Naive B cell (primary cell): ENCODE measurements at regions not wholly inside any gene's neighbourhood (a gene's known extent, or its start where the extent isn't known, plus 50 kb on each side); places are given as distances from the start of the nearest gene placed in this dataset.

ENCODE experiments used
- ATAC-seq, 2 donors: fragments of 150-1000 bp; cut with Tn5 transposase; 2 replicates each; pipeline ENCODE4 v1.10.0; 2021; ENCODE audit warnings: low read depth in 2 of 2, mild to moderate bottlenecking in 2 of 2, moderate library complexity in 2 of 2
- DNase-seq: peaks from one replicate; pipeline ENCODE4 v3.0.0; 2022
- H3K27ac Mint-ChIP-seq, 6 donors: one replicate each; pipeline ENCODE4 v1.8.0; 2020 to 2022; ENCODE audit warnings: mild to moderate bottlenecking in 6 of 6, mixed read lengths in 6 of 6, moderate library complexity in 5 of 6, inconsistent platforms in 2 of 6
- H3K27me3 Mint-ChIP-seq, 3 donors: one replicate each; pipeline ENCODE4 v1.8.0; 2021 to 2022; ENCODE audit warnings: mixed read lengths in 3 of 3, mild to moderate bottlenecking in 1 of 3
- H3K36me3 Mint-ChIP-seq, 2 donors: one replicate each; pipeline ENCODE4 v1.8.0; 2020 to 2022; ENCODE audit warnings: mixed read lengths in 2 of 2, inconsistent platforms in 1 of 2, mild to moderate bottlenecking in 1 of 2
- H3K4me1 Mint-ChIP-seq, 3 donors: one replicate each; pipeline ENCODE4 v1.8.0; 2020 to 2022; ENCODE audit warnings: mixed read lengths in 3 of 3, inconsistent platforms in 1 of 3, mild to moderate bottlenecking in 1 of 3, moderate library complexity in 1 of 3
- H3K4me3 Mint-ChIP-seq, 8 donors: one replicate each; pipeline ENCODE4 v1.8.0; 2020 to 2022; ENCODE audit warnings: mild to moderate bottlenecking in 8 of 8, mixed read lengths in 8 of 8, moderate library complexity in 8 of 8, inconsistent platforms in 2 of 8
- H3K9me3 Mint-ChIP-seq, 7 donors: one replicate each; pipeline ENCODE4 v1.8.0; 2020 to 2022; ENCODE audit warnings: mixed read lengths in 7 of 7, mild to moderate bottlenecking in 5 of 7, inconsistent platforms in 2 of 7, moderate library complexity in 1 of 7

DNA sequence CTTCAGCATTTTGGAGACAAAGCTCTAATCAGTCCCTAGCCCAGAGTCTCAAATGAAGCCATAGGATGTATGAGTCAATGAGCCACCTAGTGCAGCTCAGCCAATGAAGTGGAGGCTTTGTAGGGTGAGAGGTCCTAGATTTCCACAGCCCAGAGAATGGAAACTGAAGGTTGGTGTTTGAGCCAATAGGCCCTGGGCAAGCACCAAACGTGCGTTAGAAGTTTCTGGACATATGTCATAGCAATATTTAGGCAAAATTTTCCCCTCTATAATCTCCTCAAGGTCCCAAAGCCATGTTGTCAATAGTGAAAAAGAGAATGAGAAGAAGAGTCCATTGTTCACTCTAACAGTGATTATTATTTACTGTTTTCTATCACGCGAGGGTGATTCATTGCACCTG lies 361.3 kb downstream of the PLPP3 start:
- Mint-ChIP-seq H3K4me1 (no peaks in the 10 kb centered on the region), H3K9me3 (peaks cover 0 to 3% (median 0%) of the 10 kb centered on the region in 7 donors), H3K27me3 (peaks cover 4 to 5% (median 5%) of the 10 kb centered on the region in 3 donors), H3K4me3 (no peak overlapping the region), H3K27ac (no peak overlapping the region), H3K36me3 (no peaks in the 10 kb centered on the region)
- ATAC-seq (no peak), DNase-seq (no peak)

DNA sequence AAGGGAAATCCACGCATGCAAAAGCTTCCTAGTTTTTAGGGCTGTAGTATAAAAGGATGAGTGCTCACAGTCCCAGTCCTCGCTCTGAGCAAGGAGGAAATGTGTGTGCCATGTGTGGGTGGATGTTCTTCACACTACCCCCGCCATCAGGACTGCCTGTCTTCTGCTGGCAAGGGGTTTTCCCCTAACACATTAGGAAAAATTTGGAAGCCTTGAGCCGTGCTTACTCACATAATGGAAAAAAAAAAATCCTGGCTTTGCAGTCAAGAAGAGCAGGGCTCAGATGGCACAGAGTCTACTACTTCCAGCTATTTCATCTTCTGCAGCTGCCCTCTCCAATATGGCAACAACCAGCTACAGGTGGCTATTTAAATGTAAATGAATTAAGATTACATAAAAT lies 363.1 kb downstream of the PLPP3 start:
- Mint-ChIP-seq H3K9me3 (no peaks in the 10 kb centered on the region), H3K27me3 (peaks cover 0 to 5% (median 5%) of the 10 kb centered on the region in 3 donors), H3K4me3 (no peak overlapping the region), H3K27ac (no peak overlapping the region), H3K36me3 (no peaks in the 10 kb centered on the region), H3K4me1 (no peaks in the 10 kb centered on the region)
- no peak for DNase-seq
- no peak for ATAC-seq

DNA sequence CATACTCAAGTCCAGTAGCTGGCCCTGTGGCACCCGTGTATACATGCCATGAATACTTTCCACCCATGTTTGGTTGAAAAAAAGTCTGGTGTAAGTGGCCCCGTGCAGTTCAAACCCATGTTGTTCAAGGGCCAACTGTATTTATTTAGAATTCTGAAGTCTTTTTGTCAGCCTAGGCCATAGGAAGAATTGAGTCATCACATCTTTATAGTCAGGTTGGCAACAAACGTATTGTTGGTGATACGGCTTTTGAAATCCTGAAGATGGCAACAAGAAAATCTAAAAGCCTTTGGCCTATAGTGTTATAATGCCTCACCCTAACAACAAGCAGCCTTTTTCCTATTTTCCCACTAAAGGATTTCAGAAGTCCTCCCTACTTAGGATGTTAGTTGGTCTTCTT lies 363.6 kb downstream of the PLPP3 start:
- Mint-ChIP-seq H3K4me3 (no peak overlapping the region), H3K36me3 (no peaks in the 10 kb centered on the region), H3K9me3 (no peaks in the 10 kb centered on the region), H3K4me1 (no peaks in the 10 kb centered on the region), H3K27ac (no peak overlapping the region), H3K27me3 (peaks cover 0 to 5% (median 5%) of the 10 kb centered on the region in 3 donors)
- DNase-seq = no peak
- ATAC-seq = no peak

GRCh38 chr1:56215086-56215485 lies 364.3 kb downstream of the PLPP3 start:
- no peak overlapping the region for H3K27ac Mint-ChIP-seq
- H3K4me3 Mint-ChIP-seq = no peak overlapping the region
- no peaks in the 10 kb centered on the region for H3K4me1 Mint-ChIP-seq
- no peaks in the 10 kb centered on the region for H3K36me3 Mint-ChIP-seq
- ATAC-seq (no peak), DNase-seq (no peak)
- H3K27me3 Mint-ChIP-seq = peaks cover 0 to 3% (median 2%) of the 10 kb centered on the region in 3 donors
- H3K9me3 Mint-ChIP-seq = no peaks in the 10 kb centered on the region

GRCh38 chr1:56213068-56213467 lies 366.3 kb downstream of the PLPP3 start:
- H3K27me3 Mint-ChIP-seq = no peaks in the 10 kb centered on the region
- ATAC-seq = no peak
- H3K27ac Mint-ChIP-seq = no peak overlapping the region
- H3K4me3 Mint-ChIP-seq = no peak overlapping the region
- H3K36me3 Mint-ChIP-seq = no peaks in the 10 kb centered on the region
- H3K9me3 Mint-ChIP-seq = no peaks in the 10 kb centered on the region
- no peak for DNase-seq
- no peaks in the 10 kb centered on the region for H3K4me1 Mint-ChIP-seq

GRCh38 chr1:56212143-56212542 lies 367.2 kb downstream of the PLPP3 start:
- H3K4me3 Mint-ChIP-seq = no peak overlapping the region
- no peaks in the 10 kb centered on the region for H3K4me1 Mint-ChIP-seq
- H3K9me3 Mint-ChIP-seq = peaks cover 0 to 8% (median 1%) of the 10 kb centered on the region in 7 donors
- H3K36me3 Mint-ChIP-seq = no peaks in the 10 kb centered on the region
- no peaks in the 10 kb centered on the region for H3K27me3 Mint-ChIP-seq
- no peak overlapping the region for H3K27ac Mint-ChIP-seq
- DNase-seq (no peak), ATAC-seq (no peak)

DNA sequence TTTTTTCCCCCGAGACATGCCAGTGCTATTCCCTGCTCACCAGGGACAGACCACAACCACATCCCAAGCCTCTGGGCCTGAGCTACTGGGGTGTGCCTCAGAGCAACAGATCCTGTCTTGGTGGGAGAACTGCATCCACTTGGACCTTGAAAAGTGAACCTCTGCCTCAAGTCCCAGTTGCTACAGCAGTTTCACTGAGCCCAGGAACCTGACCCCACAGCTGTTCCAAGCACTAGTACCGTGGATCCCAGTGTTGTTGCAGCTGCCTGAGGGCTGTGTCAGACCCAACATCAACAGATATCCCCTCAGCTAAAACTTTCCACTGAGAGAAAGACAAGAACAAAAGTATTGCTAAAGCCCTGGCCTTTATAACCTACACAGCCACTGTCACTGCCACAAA lies 373.0 kb downstream of the PLPP3 start:
- Mint-ChIP-seq H3K36me3 (no peaks in the 10 kb centered on the region), H3K9me3 (peaks cover 0 to 14% (median 6%) of the 10 kb centered on the region in 7 donors), H3K4me3 (no peak overlapping the region), H3K27ac (no peak overlapping the region), H3K4me1 (no peaks in the 10 kb centered on the region), H3K27me3 (peaks cover 0 to 12% (median 10%) of the 10 kb centered on the region in 3 donors)
- DNase-seq (no peak), ATAC-seq (no peak)

DNA sequence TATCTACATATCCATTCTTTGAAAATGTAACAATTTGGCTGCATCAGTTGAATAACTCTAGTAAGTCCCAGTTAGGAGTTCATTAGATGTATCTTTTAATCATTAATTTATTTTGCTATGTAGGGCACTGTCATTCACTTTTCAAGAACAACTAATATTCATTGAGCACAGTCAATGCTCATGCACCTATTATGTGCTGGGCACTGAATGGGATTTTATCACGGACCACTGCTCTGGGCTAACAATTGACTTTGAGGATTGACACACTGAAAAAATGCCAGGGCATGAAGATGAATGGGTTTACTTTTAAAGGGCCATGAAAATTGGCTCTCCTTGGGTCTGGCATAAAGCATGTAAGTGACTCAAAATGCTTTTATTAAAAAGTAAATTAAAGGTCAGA lies 375.2 kb downstream of the PLPP3 start:
- Mint-ChIP-seq H3K9me3 (peaks cover 0 to 14% (median 6%) of the 10 kb centered on the region in 7 donors), H3K36me3 (no peaks in the 10 kb centered on the region), H3K27ac (no peak overlapping the region), H3K27me3 (peaks cover 0 to 14% (median 12%) of the 10 kb centered on the region in 3 donors), H3K4me3 (no peak overlapping the region), H3K4me1 (no peaks in the 10 kb centered on the region)
- no peak for DNase-seq
- no peak for ATAC-seq

DNA sequence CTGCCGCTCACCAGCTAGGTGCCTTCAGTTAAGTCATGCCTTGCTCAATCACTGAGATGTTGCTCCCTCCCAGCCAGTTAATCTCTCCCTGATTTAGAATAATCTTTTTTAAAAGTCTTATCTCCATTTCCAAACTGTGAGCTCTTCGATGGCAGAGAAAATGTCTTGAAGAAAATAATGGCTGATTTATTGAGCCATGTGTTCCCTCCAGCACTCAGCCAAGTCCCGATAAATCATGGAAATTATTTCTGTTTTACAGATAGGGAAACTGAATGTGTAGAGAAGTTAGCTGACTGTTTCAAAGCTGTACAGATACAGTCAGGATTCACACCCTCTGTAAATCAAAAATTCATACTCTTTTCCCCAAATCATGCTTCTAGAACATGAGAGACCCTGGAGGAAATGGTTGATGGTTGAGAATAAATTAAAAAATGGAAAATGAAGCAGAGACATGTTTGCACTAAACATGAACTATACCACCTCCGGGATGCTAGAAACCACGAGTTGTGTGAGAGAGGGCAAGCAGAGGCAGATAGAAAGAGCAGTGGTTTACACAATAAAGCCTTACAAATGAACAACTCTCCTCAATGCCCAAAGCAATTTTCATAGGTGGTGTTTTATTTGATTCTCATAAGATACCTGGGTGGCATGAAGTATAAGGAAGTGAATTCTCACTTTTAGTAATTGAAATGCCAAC lies 376.4 kb downstream of the PLPP3 start:
- no peaks in the 10 kb centered on the region for H3K36me3 Mint-ChIP-seq
- ATAC-seq (no peak), DNase-seq (no peak)
- peaks cover 0 to 14% (median 6%) of the 10 kb centered on the region in 7 donors for H3K9me3 Mint-ChIP-seq
- H3K4me3 Mint-ChIP-seq = no peak overlapping the region
- H3K27ac Mint-ChIP-seq = no peak overlapping the region
- H3K27me3 Mint-ChIP-seq = peaks cover 0 to 14% (median 12%) of the 10 kb centered on the region in 3 donors
- no peaks in the 10 kb centered on the region for H3K4me1 Mint-ChIP-seq

GRCh38 chr1:56202186-56202585 lies 377.2 kb downstream of the PLPP3 start:
- H3K27me3 Mint-ChIP-seq = peaks cover 5 to 14% (median 12%) of the 10 kb centered on the region in 3 donors
- ATAC-seq (no peak), DNase-seq (no peak)
- no peak overlapping the region for H3K27ac Mint-ChIP-seq
- H3K4me1 Mint-ChIP-seq = no peaks in the 10 kb centered on the region
- H3K9me3 Mint-ChIP-seq = peaks cover 0 to 12% (median 5%) of the 10 kb centered on the region in 7 donors
- no peaks in the 10 kb centered on the region for H3K36me3 Mint-ChIP-seq
- no peak overlapping the region for H3K4me3 Mint-ChIP-seq

- Mint-ChIP-seq H3K36me3 (no peaks in the 10 kb centered on the region), H3K27me3 (peaks cover 2 to 9% (median 5%) of the 10 kb centered on the region in 3 donors), H3K4me1 (no peaks in the 10 kb centered on the region), H3K9me3 (peaks cover 0 to 4% (median 0%) of the 10 kb centered on the region in 7 donors), H3K4me3 (no peak overlapping the region), H3K27ac (no peak overlapping the region)
- DNase-seq (no peak), ATAC-seq (no peak)
Observed at GRCh38 chr1:56200896-56201295, 378.5 kb downstream of the PLPP3 start.

- Mint-ChIP-seq H3K9me3 (no peaks in the 10 kb centered on the region), H3K4me1 (no peaks in the 10 kb centered on the region)
- ATAC-seq = no peak
Observed at GRCh38 chr1:56200442-56200841, 378.9 kb downstream of the PLPP3 start.

DNA sequence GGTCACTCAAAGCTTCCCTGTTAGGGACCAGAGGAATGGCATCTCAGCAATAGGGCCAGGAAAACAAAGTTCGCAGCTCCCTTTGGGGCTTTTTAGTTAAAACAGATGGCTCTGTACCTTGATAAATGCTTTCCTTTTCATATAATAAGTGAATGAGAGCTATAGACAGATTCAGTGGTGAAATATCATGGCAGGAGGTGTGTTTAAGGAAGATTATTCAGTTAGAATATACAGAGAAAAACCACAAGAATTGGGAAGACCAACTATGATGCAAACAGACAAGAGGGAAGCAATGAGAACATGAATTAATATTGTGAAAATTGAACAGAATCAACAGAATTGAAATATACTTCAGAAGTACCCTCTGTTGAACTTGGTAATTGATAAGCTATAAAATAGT lies 379.4 kb downstream of the PLPP3 start:
- DNase-seq = no peak
- Mint-ChIP-seq H3K4me1 (no peaks in the 10 kb centered on the region), H3K36me3 (no peaks in the 10 kb centered on the region), H3K9me3 (no peaks in the 10 kb centered on the region), H3K4me3 (no peak overlapping the region), H3K27ac (no peak overlapping the region), H3K27me3 (peaks cover 0 to 10% (median 5%) of the 10 kb centered on the region in 3 donors)
- no peak for ATAC-seq

More at GRCh38 chr1:56200442-56200841, 378.9 kb downstream of the PLPP3 start:
- Mint-ChIP-seq H3K27ac (no peak overlapping the region), H3K36me3 (no peaks in the 10 kb centered on the region), H3K4me3 (no peak overlapping the region), H3K27me3 (peaks cover 0 to 9% (median 5%) of the 10 kb centered on the region in 3 donors)
- no peak for DNase-seq

GRCh38 chr1:56199061-56199460 lies 380.3 kb downstream of the PLPP3 start:
- H3K9me3 Mint-ChIP-seq = no peaks in the 10 kb centered on the region
- no peaks in the 10 kb centered on the region for H3K4me1 Mint-ChIP-seq
- H3K4me3 Mint-ChIP-seq = no peak overlapping the region
- no peaks in the 10 kb centered on the region for H3K36me3 Mint-ChIP-seq
- DNase-seq = no peak
- ATAC-seq = no peak
- H3K27ac Mint-ChIP-seq = no peak overlapping the region
- peaks cover 0 to 10% (median 5%) of the 10 kb centered on the region in 3 donors for H3K27me3 Mint-ChIP-seq
